Tibial nerve (tissue), 4 donors: ENCODE measurements at regions not wholly inside any gene's neighbourhood (a gene's known extent, or its start where the extent isn't known, plus 50 kb on each side); places are given as distances from the start of the nearest gene placed in this dataset.

Experiments
- EP300 ChIP-seq, 2 donors: sonication (generic); formaldehyde crosslinking; IDR thresholded peaks; one replicate each; pipeline ENCODE4 v1.6.1; 2017; ENCODE audit warnings: antibody characterized with exemption in 2 of 2, mild to moderate bottlenecking in 1 of 2
- POLR2A ChIP-seq, 2 donors: fragments of 450-650 bp; IDR thresholded peaks; one replicate each; pipeline ENCODE4 v1.6.1; 2017; ENCODE audit warnings: antibody characterized with exemption in 2 of 2, mild to moderate bottlenecking in 2 of 2, moderate library complexity in 2 of 2
- TF ChIP-seq, protein P1 (sequence below), 5 experiments: fragments of 200-600 bp in 3 of 5; fragments of 450-650 bp in 2 of 5; sonication (generic) in 3 of 5; IDR thresholded peaks; one replicate each; pipeline ENCODE4 v1.5.1; 2016 to 2019; ENCODE audit warnings: antibody characterized with exemption in 5 of 5, mild to moderate bottlenecking in 3 of 5, moderate library complexity in 2 of 5

DNA sequence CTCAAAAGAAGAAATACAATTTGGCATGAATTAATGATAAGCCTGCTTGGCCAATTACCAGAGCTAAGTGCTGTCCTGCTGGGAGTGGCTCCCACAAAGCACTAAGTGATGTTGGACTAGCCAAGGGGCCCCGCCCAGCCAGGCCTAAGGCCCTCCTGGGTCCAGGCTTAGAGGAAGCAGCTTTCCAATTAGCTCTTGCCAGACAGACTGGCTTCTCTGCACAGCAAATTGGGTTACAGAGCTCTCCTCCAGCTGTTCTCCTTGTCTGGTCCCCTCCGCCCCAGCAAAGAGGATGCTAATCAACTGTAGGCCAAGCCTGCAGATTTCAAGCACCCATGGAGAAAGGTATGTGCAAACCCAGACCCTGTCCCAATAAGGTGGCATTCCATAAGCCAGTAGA lies 151.9 kb downstream of the DMRTA2 start:
- TF ChIP-seq, protein P1, sequence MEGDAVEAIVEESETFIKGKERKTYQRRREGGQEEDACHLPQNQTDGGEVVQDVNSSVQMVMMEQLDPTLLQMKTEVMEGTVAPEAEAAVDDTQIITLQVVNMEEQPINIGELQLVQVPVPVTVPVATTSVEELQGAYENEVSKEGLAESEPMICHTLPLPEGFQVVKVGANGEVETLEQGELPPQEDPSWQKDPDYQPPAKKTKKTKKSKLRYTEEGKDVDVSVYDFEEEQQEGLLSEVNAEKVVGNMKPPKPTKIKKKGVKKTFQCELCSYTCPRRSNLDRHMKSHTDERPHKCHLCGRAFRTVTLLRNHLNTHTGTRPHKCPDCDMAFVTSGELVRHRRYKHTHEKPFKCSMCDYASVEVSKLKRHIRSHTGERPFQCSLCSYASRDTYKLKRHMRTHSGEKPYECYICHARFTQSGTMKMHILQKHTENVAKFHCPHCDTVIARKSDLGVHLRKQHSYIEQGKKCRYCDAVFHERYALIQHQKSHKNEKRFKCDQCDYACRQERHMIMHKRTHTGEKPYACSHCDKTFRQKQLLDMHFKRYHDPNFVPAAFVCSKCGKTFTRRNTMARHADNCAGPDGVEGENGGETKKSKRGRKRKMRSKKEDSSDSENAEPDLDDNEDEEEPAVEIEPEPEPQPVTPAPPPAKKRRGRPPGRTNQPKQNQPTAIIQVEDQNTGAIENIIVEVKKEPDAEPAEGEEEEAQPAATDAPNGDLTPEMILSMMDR (IDR thresholded peaks at IDR 0.05): no peak
- TF ChIP-seq POLR2A (IDR thresholded peaks at IDR 0.05): no peak
- TF ChIP-seq EP300 (IDR thresholded peaks at IDR 0.05): no peak
